Ammon's horn (tissue), 1 donor: ENCODE measurements at regions not wholly inside any gene's neighbourhood (a gene's known extent, or its start where the extent isn't known, plus 50 kb on each side); places are given as distances from the start of the nearest gene placed in this dataset.
A peak's percentile ranks its signal among the peaks of the same experiment; 100 is the strongest.
"Not testable (repeated sequence)": the region's sequence is repeated elsewhere in the genome, so short reads cannot be mapped to it uniquely, and the experiment has no call there.

ENCODE experiments used
- DNase-seq: peaks from one replicate; pipeline ENCODE4 v3.0.0-alpha.2; 2016; ENCODE audit warnings: low spot score

DNA sequence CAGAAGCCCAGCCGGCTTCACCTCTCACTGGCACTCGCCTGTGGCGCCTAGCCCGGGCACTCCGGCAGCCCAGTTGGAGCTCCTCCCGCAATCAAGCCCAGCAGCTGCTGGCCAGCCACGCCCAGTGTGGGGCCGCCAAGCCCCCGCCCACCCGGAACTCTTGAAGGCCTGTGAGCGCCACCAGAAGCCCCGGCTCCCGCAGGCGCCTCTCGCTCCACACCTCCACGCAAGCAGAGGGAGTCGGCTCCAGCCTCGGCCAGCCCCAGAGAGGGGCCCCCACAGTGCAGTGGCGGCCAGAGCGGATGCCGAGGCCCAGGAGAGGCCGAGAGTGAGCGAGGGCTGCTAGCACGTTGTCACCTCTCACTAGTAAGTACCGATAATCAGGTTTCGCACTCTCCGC, 240.7 kb downstream of the TFEC start:
- DNase-seq = no peak

DNA sequence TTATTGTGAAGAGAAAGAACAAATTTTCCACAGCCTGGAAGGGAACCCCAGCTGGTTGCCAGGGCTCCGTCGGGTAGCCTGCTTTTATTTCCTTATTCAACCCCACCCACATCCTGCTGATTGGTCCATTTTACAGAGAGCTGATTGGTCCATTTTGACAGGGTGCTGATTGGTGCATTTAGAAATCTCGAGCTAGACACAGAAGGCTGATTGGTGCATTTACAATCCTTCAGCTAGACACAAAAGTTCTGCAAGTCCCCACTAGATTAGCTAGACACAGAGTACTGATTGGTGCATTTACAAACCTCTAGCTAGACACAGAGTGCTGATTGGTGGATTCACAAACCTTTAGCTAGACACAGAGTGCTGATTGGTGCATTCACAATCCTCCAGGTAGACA, 241.1 kb downstream of the TFEC start:
- not testable (repeated sequence) for DNase-seq

DNA sequence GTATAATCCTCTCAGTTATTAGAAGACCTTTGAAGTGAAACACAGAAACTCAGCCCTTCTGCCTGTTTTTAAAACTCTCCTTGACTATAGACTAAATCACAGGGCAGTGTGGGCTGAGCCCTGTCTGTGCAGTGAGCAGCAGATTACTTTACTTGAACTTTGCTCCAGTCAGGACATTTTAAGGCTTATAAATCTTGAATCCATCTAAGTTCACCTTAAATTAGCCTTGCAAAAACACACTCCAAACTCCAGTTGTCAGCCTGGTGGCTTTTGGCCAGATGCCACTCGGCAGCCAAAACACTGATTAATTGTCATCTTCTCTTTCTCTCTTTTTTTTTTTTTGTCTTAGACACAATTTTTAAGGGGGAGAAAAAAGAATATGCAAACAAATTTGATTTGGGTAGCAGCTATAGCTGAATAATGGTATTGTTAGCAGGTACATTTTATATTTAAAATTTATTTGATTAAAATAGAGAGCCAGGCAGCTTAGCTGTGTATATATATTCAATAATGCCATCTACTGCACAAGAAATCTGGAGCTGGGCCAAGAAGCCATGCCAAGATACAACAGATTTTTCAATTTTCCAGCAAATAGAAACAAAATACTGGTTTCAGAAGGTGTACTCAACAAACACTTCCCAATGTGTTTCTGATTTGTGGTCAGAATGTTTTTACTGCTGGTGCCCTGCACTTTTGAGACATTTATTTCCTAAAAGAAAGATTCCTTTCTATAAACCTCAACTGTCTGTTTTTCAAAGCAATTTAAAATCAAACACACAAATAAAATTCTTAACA, 247.7 kb downstream of the TFEC start:
- DNase-seq = peak; percentile 10

DNA sequence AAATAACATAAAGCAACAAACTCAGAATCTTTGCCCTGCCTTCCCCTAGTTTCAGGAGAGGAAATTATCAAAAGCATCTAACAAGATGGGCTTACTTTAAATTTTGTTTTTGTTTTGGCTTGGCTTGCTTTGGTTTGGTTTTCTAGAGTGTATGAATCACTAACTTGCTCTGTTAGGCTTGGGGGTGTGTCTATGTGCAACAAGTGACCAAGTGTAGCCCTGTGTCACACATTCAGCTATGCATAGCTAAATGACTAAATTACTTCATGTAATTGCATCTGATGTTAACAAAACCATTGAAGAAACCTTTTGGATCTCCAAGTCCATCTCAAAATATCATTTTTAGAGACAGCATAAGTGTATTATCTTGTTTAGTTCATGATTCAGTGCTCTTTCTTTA, 251.0 kb downstream of the TFEC start:
- DNase-seq = no peak

DNA sequence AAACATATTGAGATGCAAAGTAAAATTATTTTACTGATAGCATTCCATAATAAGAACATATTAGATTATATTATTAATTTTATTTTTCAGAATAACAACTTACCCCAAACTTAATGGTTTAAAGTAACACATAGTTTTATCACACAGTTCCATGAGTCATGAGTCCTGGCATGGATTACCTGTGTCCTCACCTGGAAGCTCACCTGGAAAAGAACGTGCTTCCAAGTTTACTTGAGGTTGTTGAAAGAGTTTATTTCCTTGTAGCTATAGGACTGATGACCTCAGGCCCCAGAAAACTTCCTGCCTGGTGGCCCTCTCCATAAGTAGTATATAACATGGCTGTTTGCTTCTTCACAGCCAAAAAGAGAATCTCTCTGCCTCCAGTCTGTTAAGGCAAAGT, 254.6 kb downstream of the TFEC start:
- no peak for DNase-seq

DNA sequence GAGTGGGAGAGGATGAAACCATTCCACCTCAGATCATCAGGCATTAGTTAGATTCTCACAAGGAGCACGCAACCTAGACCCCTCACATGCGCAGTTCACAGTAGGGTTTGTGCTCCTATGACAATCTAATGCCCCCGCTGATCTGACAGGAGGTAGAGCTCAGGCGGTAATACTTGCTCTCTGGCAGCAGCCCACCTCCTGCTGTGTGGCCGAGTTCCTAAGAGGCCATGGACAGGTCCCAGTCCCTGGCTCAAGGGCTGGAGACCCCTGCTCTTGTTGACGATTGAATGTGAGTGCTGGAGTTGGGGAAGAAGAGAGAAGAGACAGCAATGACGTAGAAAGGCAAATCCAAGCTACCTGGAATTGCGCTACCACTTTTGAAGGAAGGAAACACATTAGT, 267.2 kb downstream of the TFEC start:
- no peak for DNase-seq

DNA sequence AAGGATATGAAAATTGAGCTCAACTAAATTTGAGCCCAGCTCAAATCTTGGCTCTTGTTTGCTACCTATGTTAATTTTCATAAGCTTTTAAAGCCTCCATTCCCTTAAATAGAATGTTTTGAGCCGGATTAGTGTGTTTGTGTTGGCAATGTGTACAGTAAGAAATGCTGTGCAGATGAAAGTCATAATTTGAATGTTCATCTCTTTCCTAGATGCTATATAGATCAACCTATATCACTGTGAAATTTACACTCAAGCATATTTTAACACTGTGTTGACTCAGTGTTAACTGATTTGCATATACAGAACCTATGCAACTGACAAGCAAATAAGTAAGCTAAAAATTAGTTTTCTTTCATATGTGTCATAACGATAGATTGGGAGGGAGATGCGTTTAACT, 272.5 kb downstream of the TFEC start:
- DNase-seq = no peak

DNA sequence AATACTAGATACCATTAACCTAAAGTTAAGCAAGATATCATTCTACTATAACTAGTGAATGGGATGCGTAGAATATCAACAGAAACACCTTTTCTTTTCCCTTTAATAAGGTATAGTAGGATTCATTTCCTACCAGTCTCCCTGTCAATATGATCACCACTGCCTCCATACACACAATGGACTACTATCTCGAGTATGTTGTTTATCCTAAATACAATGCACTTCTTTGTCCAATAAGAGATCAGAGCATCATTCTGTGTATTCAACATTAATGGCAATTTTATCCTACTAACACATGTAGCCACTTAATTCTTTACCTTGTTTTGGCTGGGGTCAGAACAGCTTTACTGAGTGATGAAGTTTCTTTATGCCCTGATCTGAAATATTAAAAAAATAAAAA, 276.3 kb downstream of the TFEC start:
- peak; percentile 7 for DNase-seq

DNA sequence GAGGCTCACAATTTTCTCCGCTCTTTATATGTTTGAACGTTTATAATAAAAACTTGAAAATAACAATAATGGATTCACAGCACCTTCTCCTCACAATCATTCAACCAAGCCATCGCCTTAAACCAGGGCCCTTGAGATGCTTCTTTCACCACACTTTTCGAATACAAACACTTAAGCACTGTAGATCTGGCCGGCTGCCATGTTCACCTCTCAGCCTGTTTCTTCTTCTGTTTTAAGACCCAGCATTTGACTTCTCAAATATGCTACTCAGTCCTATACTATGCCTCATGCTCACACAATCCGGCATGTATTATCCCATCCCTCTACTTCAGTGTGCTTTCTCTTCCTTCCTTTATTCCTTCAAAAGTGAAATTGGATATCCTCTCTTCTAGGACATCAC, 280.6 kb downstream of the TFEC start:
- DNase-seq = no peak

DNA sequence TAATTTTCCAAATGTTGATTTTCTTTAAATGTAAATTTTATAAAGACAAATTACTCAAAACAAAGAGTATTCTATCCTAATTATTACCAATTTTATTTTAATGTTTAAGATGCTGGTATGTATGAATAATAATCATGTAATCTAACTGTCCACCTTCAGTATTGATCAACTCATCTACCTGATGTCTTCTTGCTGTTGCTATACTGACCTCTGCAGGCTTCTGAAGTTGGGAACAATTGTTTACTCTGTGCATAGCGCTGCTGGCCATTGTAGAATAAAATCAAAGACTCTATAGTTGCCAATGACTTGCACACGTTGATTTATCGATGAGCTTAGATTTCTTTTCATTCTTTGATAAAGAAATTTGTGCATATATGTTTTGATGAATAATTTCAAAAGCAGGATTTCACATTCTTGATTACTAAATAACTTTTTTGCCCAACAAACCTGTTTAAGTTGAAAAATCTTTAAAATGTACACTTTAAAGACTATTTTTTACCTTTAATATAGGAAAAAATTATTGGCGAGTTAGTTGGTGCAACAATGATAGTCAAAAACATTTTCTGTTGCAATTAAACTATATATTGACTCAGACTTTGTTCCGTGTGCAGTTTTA, 282.3 kb downstream of the TFEC start:
- no peak for DNase-seq

DNA sequence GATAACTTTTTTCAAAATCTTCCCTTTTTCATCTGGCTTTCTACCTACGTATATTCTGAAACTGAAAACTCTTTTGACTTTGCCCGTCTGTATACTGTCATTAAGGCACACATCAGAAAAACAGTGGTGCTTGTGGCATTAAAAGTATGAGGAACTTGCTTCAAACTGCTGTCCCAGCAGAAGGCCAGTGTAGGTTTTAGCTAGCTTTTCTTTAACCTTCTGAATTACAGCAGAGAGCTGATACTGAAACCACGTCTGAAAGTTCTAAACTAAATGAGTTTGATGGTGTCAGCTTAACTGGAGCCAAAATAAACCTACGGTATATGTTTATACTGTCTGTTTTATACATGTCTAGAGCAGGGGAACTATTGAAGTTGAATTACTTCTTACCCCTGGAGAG, 283.4 kb downstream of the TFEC start:
- DNase-seq = no peak

DNA sequence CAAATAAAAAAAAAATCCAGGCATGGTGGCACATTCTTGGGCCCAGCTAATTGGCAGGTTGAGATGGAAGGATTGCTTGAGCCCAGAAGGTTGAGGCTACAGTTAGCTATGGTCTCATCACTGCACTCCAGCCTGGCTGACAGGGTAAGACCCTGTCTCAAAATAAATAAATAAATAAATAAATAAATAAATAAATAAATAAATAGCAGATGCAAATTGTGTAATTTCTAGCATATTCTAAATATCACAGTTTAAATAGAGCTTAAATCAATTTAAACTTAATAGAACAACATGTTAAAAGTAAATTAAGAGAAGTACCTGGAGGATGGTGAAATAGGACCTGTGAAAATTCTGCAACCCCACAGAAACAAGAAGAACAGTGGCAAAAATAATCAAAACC, 290.5 kb downstream of the TFEC start:
- DNase-seq = no peak

DNA sequence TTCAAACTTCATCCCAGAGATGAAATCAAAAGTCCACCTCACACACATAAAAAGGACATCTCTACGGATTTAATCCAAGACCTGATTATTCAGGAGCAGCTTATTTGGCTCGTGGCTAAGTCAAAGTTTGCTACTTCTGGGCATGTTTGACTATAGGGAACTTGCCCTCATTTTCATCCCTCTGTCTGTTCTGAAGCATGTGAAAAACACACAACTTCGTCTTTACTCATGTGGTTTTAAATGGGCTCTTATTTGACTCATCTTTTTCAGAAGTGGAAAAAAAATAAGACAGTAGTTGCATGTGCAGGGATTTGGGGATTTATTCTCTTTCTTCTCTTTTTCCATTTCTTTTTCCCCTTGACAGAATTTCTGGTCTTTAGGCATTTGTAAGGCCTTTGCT, 295.9 kb downstream of the TFEC start:
- DNase-seq = no peak

DNA sequence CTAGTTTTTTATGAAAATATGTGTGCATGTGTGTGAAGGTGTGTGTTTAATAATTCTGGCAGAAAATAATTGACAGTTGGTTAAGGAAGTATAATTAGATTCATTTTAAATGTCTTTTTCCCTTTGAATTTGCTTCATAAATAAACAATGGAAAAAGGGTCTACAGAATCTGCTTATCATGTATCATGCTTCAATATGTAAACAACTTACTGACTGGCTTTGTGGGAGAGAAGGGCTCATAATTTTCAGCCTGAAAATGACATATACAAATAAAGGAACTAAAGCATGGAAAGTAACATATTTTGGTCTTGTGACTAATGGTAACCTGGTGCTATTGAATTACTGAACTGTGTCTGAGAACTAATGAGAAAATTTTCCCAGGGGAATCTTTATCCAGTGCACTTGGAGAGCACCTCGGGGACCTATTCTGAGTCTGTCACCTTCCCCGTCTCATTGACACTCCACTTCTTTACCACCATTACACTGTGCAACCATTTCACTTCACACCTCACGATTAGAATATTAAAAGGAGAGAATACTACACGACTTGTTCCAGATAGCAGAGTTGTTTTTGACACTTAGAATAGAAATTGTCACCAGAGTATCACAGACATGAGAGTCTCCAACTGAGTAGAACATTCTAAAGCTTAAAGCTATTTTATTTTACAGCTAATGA, 298.6 kb downstream of the TFEC start:
- no peak for DNase-seq

DNA sequence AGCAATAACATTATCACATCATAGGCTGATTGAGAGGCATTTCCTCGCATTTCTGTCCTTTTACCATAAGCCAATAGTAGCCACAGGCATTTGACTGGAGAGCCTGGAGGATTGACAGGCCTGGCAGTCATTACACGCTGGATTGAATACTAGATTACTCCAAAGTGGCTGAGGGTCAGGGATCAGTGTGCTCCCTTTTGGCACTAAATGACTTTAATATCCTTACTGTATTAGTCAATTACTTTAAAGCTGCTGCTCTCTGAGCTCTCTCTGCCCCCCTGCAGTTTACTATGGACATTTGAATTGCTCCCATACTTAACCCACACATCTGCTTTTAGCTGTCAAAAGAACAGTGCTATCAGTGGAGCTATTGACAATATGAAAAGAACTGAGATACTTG, 302.0 kb downstream of the TFEC start:
- no peak for DNase-seq

DNA sequence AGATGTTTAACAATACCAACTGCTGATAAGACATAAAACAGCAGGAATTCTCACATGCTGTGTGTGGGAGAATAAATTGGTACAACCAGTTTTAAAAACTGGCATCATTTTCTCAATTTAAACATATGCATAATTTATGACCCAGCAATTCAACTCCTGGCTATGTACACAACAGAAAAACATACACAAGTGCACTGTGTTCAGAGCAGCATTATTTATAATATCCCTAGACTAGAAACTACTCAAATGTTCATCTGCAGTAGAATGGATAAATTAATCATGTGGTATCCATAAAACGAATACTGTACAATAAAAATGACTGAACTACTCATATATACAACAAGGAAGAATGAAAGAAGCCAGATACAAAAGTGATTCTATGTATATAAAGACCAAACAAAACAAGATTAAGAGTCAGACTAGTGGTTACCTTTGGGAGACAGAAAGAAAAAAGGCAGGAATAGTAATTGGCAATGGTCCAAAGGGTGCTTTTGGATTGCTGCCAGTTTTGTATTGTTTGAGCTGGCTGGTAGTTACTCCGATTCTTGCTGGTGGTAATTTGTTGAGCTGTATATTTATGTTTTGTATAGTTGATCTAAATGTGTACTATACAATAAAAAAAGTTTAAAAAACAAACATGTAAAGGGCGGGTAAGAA, 306.0 kb downstream of the TFEC start:
- no peak for DNase-seq

DNA sequence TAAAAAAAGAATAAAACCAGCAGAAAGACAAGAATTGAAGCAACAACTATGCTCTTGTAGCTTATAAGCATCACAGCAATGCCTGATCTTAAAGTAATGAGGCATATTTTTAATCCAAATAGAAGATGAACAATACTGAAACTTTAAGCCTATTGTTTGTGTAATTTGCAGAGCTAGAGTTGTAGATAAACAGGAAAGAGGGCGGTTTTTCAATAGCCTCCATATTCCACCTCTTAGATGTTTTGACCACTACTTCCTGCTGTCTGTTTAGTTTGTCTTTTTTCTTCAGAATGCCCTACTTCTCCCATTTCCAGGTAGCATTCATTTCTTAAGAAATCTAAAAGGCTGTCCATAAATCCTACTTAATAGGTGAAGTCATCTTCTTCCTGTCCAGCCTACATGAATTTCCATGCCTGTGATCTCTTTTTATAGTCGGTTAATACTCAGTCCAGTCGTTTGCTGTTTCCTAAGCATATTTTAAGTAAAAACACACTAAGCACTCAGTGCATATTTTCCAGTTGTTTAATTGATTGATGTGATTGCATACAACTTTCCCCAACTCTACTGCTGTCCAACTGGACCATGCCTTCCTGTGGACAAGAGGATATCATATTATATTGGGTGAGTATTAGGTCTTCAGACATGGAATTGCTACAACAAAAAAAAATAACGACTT, 308.1 kb downstream of the TFEC start:
- DNase-seq = no peak

DNA sequence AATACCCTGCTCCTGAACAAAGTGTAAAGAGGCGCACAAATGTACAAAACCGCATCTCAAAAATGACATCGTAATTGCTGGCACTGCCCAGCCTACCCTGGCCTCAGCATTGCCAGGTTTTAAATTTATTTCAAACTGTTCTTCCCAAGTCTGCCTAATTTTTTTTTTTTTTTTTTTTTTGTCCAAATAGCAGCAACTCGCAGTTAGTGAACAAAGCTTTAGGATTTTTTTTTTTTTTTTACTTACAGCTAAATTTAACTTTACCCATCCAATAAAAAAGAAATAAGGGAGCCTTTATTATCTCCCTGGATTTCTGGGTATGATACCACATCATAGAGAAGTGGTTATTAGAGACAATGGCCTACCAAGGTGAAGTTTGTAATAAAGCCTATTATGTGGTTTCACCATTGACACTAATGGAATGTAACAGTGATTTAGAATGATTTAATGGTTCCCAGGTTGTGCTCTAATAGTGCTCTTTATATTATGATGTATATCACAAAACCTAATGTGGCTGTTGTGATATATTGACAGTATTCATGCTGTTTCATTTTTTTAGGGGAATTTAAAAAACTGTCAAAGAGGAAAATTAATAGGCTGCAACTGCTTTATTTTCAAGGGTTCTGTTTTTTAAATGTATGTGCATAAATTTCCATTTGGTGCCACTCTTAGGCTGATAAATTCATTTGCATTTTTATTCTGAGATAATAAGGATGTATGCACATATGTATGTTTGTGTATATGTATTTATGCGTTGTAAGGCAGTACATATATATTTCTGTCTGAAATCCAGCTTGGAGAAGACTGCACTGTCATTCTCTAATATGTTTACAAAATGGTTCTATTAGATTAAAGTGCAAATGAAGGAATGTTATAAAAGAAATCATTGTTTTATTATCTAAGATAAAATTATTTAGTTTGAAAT, 309.0 kb downstream of the TFEC start:
- DNase-seq = no peak

DNA sequence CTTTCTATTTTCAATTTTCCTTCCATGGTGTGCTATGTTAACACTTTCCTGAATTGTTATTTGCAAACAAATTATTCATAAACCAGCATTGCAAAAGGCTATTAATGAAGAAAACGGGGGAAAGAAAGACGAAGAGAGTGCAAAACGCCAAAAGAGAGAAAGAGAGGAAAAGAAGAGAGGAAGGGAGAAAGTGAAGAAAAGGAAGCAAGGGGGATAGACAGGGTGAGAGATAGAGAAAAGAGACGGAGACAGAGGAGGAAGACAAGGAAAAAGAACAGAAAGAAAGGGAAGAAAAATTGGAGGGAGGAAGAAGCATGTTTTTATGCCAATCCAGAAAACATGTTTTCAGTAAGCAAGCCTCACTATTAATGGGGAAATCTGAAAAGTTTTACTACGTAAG, 310.6 kb downstream of the TFEC start:
- DNase-seq = no peak

DNA sequence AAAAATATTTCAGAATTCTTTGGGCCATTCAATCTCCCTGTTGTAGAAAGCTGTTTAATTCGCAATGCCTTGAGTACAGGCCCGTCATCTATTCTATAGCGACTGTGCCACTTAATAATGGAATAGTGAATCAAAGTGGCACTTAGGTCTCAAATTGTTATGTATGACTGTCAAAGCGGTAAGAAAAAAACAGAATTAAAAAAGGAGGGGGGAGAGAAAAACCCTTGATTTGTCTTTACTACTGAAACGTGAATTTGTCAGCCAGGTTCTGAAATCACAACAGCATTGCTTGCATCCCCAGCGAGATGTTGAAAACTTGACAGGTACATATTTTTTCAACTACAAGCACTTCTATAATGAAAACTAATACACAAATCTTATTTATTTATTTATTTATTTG, 320.9 kb downstream of the TFEC start:
- no peak for DNase-seq

DNA sequence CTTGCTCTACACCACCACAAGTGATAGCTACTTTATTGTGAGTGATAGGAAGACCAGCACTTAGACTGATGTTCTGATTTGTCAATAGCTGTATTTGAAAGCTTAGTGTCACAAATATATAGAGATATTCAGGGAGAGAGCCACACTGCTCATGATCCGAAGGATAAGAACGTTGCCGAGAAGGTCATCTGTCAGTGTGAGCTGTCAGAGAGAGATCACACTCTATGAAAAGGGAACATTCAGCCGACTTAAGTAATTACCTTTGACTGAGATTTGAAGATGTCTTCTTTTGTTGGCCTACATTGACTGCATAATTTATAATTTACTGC, 322.6 kb downstream of the TFEC start:
- DNase-seq = no peak
